ENCODE measurements at regions not wholly inside any gene's neighbourhood (a gene's known extent, or its start where the extent isn't known, plus 50 kb on each side); places are given as distances from the start of the nearest gene placed in this dataset.
"Not testable (repeated sequence)": the region's sequence is repeated elsewhere in the genome, so short reads cannot be mapped to it uniquely, and the experiment has no call there.

DNA sequence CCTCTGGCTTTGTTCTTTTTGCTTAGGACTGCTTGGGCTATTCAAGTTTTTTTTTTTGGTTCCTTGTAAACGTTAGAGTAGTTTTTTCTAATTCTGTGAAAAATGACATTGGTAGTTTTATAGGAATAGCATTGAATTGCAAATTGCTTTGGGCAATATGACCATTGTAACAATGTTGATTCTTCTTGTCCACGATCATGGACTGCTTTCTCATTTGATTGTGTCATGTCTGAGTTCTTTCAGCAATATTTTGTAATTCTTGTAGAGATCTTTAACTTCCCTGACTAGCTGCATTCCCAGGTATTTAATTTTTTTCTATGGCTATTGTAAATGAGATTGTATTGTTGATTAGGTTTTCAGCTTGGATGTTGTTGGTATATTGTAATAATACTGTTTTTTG, 286.2 kb upstream of the C1QTNF3 start:
- DNase-seq, result not testable (repeated sequence)

DNA sequence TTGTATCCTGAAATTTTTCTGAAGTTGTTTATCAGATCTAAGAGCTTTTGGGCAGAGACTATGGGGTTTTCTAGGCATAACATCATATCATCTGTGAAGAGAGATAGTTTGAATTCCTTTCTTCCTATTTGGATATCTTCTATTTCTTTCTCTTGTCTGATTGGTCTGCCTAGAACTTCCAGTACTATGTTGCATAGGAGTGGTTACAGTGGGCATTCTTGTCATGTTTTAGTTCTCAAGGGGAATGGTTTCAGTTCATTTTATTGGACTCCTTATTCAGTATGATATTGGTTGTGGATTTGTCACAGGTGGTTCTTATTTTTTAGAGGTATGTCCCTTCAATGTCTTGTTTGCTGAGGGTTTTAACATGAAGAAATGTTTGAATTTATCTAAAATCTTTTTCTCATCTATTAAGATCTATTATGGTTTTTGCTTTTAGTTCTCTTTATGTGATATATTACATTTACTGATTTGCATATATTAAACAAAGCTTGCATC, 286.6 kb upstream of the C1QTNF3 start:
- not testable (repeated sequence) for DNase-seq

DNA sequence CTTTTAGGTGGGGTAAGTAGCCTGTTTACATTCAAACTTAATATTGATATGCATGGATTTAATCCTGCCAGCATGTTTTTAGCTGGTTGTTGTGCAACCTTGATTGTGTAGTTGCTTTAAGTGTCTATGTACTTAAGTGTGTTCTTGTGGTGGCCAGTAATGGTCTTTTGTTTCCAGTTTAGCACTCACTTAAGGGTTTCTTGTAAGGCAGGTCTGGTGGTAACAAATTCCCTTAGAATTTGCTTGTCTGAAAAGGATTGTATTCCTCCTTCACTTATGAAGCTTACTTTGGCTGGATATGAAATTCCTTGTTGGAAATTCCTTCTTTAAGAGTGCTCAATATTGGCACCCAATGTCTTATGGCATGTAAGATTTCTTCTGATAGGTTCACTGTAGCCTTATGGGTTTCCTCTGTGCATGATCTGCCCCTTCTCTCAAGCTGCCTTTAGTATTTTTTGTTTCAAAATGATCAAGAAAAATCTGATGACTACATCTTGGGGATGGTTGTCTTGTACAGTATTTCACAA, 289.0 kb upstream of the C1QTNF3 start:
- DNase-seq, result not testable (repeated sequence)

DNA sequence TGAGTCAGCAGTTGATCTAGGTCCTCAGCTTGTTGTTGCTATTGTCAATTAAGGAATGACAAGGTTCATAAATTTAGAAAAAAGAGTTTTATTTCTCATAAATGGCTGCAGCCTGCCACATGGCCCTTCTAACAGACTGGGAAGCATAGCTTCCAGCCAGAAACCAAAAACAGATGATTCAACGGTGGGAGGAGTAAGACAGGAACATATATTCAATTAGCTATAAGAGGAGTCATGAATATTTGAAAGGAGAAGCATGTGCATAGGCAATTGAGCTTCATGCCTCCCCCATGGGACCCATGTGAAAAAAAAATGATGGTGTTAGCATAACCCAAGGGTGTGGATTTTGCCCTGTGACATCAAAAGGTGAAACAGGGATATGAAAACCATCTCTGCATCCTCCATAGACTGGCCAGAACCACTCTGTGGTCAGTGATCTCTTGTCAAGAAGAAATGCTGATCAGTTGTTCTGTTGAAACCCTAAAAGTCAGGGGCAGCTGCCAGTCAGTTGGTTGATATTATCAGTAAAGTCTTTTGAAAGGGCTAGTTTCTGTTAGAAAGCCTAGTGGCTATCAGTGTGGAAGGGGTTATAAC, 296.5 kb upstream of the C1QTNF3 start:
- not testable (repeated sequence) for DNase-seq

DNA sequence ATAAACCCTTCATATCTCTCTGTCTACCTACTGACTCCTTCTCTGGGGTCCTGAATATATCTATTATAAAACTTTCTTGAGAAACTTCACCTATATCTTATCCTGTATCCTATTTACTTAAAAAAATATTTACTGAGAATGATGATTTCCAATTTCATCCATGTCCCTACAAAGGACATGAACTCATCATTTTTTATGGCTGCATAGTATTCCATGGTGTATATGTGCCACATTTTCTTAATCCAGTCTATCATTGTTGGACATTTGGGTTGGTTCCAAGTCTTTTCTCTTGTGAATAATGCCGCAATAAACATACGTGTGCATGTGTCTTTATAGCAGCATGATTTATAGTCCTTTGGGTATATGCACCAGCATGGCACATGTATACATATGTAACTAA, 301.7 kb upstream of the RAI14 start:
- not testable (repeated sequence) for DNase-seq

DNA sequence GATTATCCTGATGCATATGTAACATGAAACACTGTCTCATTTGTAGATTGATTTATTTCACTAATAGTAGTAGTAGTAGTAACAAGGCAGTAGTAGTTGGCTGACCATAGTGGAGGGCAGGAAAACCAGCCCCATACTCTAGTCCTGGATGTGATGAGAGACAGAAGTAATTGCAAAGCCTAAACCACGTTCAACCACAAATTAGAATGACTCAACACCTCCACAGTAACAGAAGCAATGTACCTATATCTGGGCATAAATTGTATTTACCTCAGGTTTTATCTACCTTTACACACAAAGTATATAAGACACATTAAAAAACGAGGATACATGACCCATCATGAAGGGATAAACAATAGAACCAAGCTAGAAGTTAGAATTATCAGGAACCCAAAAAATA, 284.7 kb upstream of the RAI14 start:
- not testable (repeated sequence) for DNase-seq

DNA sequence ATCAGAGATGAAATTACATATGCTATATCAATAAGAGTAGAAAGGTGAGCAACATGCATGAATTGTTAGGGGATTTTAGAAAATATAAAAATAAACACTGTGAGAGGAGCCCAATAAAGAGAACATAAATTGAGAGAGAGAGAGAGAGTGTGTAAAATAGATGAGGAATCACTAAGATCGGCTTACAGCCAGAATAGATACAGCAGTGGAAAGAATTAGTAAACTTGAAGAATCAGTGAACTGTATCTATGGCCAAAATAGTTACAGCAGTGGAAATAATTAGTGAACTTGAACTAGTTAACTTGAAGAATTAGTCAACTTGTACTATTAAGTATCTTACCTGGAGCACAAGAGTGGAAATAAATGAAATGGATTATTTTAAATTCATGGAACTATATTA, 284.3 kb upstream of the RAI14 start:
- DNase-seq, result not testable (repeated sequence)

DNA sequence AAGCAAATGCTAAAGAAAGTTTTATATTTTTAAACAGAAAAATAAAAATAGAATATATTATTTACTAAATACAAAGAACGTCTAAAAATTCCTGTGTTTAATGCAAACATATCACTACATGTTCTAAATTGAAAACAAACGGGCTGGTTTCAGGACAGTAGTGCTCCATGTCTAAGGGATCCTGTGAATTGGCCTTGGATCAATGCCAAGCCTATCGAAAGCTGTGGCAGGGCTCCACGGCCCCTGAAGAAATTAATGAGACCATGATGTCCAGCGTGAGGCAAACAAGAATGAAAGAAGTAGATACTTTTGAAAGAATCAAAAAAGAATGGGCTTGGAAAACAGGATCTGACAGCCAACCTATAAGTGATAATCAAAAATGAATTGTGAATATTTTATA, 283.4 kb upstream of the RAI14 start:
- DNase-seq, result not testable (repeated sequence)

DNA sequence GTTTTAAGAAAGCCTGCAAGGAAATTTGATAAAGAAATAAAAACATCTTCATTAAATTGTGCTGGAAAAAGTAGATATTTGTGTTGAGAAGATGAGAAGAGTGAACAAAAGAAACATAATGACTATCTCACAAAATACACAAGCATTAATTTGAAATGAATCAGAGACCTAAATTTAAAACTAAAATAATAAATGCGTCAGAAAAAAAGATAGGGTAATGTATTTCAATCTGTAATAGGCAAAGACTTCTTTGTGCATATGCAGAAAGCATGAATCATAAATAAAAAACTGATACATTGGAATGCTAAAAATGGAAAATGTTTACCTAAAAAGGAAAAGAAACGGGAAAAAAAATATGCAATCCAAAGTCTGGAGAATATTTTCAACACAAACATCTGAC, 278.5 kb upstream of the RAI14 start:
- not testable (repeated sequence) for DNase-seq

DNA sequence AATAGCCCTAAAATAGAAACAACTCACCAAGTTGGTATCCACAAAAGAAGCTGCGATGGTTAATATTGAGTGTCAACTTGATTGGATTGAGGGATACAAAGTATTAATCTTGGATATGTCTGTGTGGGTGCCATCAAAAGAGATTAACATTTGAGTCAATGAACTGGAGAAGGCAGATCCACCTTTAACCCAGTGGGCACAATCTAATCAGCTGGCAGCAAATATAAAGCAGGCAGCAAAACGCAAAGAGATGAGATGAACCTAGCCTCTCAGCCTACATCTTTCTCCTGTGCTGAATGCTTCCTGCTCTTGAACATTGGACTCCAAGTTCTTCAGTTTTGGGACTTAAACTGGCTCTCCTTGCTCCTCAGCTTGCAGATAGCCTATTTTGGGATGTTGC, 277.6 kb upstream of the RAI14 start:
- not testable (repeated sequence) for DNase-seq

DNA sequence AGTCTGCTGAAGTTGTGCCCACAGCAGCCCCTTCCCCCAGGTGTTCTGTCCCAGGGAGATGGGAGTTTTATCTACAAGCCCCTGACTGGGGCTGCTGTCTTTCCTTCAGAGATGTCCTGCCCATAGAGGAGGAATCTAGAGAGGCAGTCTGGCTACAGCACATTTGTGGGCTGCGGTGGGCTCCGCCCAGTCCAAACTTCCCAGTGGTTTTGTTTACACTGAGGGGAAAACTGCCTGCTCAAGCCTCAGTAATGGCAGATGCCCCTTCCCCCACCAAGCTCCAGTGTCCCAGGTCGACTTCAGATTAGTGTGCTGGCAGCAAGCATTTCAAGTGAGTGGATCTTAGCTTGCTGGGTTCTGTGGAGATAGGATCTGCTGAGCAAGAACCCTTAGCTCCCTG, 267.4 kb upstream of the RAI14 start:
- DNase-seq, result not testable (repeated sequence)

DNA sequence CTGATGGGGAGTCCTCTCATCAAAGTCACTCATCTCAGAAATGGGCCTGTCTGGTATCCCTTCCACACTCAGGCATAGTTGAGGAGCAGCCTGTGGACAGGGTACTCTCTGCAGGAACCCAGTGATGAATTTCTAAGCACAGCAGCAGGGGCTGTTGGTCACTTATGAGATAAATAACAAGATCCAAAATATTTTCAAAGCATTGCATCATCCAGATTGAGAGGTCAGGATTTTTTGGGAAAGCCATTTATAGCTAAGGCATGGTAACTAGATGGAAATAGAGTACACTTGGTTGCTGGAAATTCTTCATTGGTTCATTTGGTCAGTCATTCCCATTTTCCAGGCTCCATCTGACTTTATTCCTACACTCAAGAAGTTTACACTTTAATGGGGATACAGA, 246.8 kb upstream of the RAI14 start:
- DNase-seq, result no peak

DNA sequence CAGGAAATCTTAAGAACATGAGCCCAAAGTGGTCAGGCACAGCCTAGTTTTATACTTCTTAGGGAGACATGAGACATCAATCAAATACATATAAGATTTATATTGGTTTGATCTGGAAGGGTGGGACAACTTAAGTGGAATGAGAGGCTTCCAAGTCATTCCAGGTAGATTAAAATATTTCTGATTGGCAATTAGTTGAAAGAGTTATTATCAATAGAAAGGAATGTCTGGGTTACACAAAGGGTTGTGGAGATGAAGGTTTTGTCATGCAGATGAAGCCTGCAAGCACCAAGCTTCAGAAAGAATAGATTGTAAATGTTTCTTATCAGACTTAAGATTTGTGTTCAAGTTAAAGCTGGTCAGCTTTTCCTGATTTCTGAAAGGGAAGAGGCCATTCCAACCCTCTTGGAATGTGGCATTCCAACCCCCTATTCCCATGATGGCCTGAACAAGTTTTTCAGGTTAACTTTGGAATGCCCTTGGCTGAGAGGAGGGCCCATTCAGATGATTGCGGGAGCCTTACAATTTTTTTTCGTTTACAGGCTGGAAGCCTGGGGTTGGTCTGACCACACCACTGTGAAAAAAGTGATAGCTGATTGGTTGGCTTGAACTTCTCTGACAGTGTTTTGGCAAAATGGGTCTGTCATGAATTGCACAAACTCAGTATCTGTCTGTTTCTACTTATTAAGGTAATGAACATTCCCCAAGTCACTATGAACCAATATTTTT, 245.6 kb upstream of the RAI14 start:
- no peak for DNase-seq

DNA sequence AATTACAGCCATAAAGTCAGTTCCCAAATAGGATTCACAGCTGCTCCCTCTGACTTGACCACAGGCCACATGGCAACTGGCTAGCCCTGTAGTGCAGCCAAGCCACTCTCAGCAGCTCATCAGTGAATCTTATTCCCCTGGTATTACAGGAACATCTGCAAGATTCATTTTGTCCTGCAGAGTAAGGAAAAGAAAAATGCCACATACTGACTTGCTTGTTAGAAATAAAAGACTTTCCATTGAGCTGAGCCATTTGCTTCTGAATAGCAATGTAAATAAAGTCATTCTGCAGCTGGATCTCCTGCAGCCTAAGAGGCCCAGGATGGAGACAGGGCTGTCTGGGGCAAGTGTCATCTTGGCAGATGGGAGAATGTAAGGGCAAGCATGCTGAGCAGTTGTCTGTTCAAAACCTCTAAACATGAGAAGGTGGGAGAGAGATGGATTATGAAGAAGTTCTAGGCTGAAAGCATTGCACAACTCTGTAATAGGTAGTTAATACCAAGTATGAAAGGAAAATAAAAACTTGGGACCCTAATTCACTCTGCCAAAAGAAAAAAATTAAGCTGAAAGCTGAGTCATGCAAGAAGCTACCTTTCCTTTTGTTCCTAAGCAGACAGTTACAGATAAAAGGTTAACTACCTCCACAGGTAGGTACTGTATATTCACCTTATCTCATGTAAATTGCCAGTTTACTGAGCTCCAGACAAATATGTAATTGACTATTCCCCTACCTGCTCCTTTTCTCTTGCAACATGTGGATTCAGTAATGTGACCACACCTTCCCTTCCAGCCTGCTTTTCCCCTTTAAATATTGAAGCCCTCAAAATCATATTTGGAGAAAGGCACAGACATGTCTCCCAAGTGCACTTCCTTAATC, 244.4 kb upstream of the RAI14 start:
- no peak for DNase-seq

DNA sequence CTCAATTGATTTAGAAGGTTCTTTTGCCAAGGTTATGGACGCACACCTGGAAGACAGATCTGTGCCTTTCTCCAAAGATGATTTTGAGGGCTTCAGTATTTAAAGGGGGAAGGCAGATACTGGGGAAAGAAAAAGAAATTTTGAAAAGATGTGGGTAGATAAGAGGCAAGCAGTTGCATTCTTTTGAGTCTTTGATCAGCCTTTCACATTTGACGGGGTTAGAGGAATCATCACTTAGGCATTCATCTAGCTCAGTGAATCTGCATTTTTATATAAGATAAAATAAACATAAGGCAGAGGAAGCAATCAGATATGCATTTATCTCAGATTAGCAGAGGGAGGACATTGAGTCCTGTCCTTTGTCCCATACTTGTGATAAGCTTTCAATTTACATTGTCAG, 243.4 kb upstream of the RAI14 start:
- DNase-seq, result no peak

DNA sequence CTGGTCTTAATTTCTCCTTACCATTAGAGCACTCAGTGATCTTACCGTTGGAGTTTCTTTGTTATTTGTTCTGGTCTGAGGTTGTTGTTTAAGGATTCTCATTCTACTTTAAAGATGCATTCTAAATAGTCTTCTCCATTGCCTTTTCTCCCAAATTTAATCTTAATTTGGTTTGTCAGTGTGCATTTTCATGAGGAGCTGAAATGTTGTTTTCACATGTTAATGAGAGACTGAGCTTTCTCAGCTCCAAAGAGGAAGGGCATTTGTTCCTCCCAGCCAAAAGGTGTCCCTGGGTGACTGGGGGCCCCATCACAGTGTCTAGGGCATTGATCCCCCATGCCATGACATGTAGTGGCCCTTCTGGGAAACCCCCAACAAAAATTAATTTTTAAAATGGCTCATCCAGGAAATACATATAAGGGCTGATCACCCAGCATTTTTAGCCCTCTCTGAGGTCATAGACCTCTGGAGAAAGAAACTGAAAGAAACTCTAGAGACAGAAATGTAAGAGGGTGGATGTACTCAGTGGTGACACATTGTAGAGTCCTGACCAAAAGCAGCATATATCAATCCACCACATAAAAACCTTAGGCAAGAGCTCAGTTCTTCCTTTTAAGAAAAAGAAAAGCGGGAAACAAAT, 240.4 kb upstream of the RAI14 start:
- DNase-seq, result no peak

DNA sequence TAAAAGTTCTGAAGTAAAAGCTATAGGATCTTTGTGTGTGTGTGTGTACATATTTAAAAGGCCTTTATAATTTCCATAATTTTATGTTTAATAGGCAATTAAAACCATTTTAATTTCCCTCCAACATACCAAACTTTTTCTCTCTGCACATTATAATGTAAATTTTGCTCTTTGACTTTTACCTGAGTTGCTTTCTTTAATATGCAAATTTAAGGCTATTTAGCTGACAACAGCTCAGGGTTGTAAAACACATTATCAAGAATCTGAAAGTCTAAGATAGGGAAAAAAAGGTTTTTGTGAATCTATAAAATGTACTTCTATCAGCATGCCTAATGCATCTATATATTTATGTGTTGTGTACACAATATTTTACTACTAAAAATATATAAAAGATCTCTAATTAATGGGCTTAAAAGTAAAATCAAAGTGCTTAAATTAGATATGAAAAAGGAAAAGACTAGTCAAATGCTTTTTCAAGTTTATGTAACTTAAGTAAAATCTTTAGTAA, 239.6 kb upstream of the RAI14 start:
- no peak for DNase-seq

DNA sequence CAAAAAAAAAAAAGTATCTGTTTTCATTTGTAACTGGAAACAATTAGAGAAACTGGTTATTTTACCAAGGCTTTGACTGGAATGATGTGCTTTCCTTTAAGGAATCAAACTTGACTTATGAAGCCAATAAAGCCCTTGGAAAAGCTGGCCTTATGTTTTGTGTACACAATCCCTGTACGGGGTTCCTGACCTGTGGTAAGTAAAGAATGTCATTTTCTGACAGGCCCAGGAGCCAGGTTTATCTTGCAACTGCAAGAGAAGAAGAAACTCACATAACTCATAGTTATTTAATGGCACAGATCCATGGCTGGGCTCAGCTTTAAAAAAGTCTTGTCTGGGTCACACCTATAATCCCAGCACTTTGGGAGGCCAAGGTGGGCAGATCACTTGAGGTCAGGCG, 235.9 kb upstream of the RAI14 start:
- DNase-seq, result not testable (repeated sequence)

DNA sequence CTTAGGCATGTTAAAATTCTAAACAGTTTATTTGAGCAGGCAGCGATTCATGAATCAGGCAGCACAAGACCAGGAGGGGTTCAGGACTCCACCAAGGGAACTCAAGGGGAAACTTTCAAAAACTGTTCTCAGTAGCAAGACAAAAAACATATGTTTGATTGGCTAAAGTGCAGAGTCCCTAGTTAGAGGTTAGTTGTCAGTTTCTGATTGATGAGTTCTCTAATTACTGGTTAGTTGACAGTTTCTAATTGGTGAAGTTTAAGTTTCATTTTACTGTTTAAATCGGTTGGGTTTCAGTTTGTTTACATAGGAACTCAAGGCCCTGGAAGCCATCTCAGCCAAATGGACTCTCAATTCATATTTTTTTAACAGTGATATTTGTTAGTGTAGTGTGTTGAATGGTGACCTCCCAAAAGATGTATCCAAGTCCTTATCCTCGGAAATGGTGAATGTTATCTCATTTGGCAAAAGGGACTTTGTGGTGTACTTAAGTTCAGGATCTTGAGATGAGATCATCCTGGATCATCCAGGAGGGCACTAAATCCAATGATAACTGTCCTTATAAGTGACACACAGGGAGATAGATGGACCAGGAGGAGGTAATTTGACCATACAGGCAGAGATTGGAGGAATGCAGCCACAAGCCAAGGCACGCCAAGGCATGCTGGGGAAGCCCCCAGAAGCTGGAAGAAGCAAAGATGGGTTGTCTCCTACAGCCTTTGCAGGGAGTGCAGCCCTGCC, 219.2 kb upstream of the RAI14 start:
- DNase-seq, result no peak

DNA sequence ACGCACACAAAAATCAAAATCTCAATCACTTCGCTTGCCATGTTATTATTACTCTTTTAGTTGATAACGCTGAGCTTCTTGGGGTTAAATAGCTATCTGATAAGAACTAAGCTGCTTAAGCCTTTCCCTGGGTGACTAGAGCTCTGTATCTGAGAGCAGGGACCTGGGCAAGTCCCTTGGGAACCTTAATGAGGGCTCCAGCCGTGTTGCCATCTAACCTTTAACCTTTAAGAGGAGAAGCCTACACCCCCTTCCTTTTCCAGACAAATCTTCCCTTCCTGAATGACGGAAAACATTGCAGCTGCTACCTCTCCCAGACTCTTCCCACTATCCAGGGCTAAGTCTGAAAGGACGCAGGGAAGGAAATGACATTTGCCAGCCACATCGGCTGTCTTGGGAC, 216.5 kb upstream of the RAI14 start:
- DNase-seq, result no peak

DNA sequence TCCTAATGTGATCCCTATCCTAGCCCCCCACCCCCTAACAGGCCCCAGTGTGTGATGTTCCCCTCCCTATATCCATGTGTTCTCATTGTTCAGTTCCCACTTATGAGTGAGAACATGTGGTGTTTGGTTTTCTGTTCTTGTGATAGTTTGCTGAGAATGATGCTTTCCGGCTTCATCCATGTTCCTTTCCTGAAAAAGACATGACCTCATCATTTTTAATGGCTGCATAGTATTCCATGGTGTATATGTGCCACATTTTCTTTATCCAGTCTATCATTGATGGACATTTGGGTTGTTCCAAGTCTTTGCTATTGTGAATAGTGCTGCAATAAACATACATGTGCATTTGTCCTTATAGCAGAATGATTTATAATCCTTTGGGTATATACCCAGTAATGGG, 214.4 kb upstream of the RAI14 start:
- DNase-seq, result not testable (repeated sequence)

DNA sequence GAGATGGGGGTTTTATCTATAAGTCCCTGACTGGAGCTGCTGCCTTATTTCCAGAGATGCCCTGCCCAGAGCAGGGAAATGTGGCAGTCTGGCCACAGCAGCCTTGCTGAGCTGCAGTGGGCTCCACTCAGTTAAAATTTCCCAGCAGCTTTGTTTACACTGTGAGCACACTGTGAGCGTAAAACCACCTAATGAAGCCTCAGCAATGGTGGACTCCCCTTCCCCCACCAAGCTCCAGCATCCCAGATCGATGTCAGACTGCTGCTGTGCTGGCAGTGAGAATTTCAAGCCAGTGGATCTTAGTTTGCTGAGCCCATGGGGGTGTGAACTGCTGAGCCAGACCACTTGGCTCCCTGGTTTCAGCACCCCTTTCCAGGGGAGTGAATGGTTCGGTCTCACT, 208.7 kb upstream of the RAI14 start:
- DNase-seq, result no peak

Data from midbrain (tissue), 1 donor.